Left ventricle myocardium inferior (tissue), 1 donor: ENCODE measurements at regions not wholly inside any gene's neighbourhood (a gene's known extent, or its start where the extent isn't known, plus 50 kb on each side); places are given as distances from the start of the nearest gene placed in this dataset.
"Not testable (repeated sequence)": the region's sequence is repeated elsewhere in the genome, so short reads cannot be mapped to it uniquely, and the experiment has no call there.

Experiments used
- DNase-seq: peaks from one replicate; pipeline ENCODE4 v3.0.0-alpha.2; 2020
- H3K27ac ChIP-seq: fragments of 200-600 bp; replicated peaks from 2 replicates; pipeline ENCODE4 v1.8.0; 2021
- H3K27me3 ChIP-seq: fragments of 200-600 bp; 2 replicates; pipeline ENCODE4 v1.8.0; 2021; ENCODE audit warnings: low read depth
- H3K36me3 ChIP-seq: fragments of 200-600 bp; 2 replicates; pipeline ENCODE4 v1.8.0; 2021
- H3K4me1 ChIP-seq: fragments of 200-600 bp; 2 replicates; pipeline ENCODE4 v1.8.0; 2021
- H3K4me3 ChIP-seq: fragments of 200-600 bp; 2 replicates; pipeline ENCODE4 v1.8.0; 2021; ENCODE audit warnings: mild to moderate bottlenecking, moderate library complexity
- H3K9me3 ChIP-seq: fragments of 200-600 bp; replicated peaks from 2 replicates; pipeline ENCODE4 v1.8.0; 2021
- CTCF ChIP-seq: fragments of 200-600 bp; IDR thresholded peaks from 2 replicates; pipeline ENCODE4 v1.8.0; 2021; ENCODE audit warnings: antibody characterized with exemption, mild to moderate bottlenecking, borderline replicate concordance
- intact Hi-C: fragments of 100-400 bp; cut with micrococcal nuclease; formaldehyde crosslinking; loops from one replicate; pipeline ENCODE4 v1.11.0; 2022
- donor health status: DM: no; HTN: yes; CAD: no; lungs with severe emphysema.

- no peaks in the 10 kb centered on the region for H3K27me3 ChIP-seq
- H3K36me3 ChIP-seq = no peaks in the 10 kb centered on the region
- H3K4me1 ChIP-seq = no peaks in the 10 kb centered on the region
- no peak for TF ChIP-seq CTCF
- no peak overlapping the region for H3K4me3 ChIP-seq
- no peaks in the 10 kb centered on the region for H3K9me3 ChIP-seq
- no peak overlapping the region for H3K27ac ChIP-seq
- intact Hi-C loops = no loop called here
- no peak for DNase-seq
Measured at GRCh38 chr11:39628311-39628710, 1831.1 kb downstream of the LRRC4C start.

- H3K27me3 ChIP-seq, H3K36me3 ChIP-seq, H3K4me1 ChIP-seq, intact Hi-C loops, DNase-seq, H3K4me3 ChIP-seq, H3K27ac ChIP-seq: not testable (repeated sequence)
- H3K9me3 ChIP-seq = peaks cover 26% of the 10 kb centered on the region
Measured at GRCh38 chr11:39620309-39620708, 1839.1 kb downstream of the LRRC4C start.

- Histone ChIP-seq H3K27ac (no peak overlapping the region), H3K36me3 (no peaks in the 10 kb centered on the region), H3K4me1 (no peaks in the 10 kb centered on the region), H3K4me3 (no peak overlapping the region), H3K9me3 (peaks cover 45% of the 10 kb centered on the region), H3K27me3 (no peaks in the 10 kb centered on the region)
- TF ChIP-seq CTCF = no peak
- no peak for DNase-seq
- intact Hi-C loops = no loop called here
Measured at GRCh38 chr11:39617971-39618370, 1841.5 kb downstream of the LRRC4C start.

- TF ChIP-seq CTCF = no peak
- H3K27me3 ChIP-seq = no peaks in the 10 kb centered on the region
- peaks cover 5% of the 10 kb centered on the region for H3K9me3 ChIP-seq
- H3K4me1 ChIP-seq = no peaks in the 10 kb centered on the region
- no peak overlapping the region for H3K4me3 ChIP-seq
- no peak overlapping the region for H3K27ac ChIP-seq
- intact Hi-C loops = no loop called here
- DNase-seq = no peak
- H3K36me3 ChIP-seq = no peaks in the 10 kb centered on the region
Measured at GRCh38 chr11:39589391-39589790, 1870.1 kb downstream of the LRRC4C start.

GRCh38 chr11:39586036-39586435 lies 1873.4 kb downstream of the LRRC4C start:
- no peak for DNase-seq
- Histone ChIP-seq H3K36me3 (no peaks in the 10 kb centered on the region), H3K9me3 (peaks cover 11% of the 10 kb centered on the region), H3K27ac (no peak overlapping the region), H3K4me3 (no peak overlapping the region), H3K4me1 (no peaks in the 10 kb centered on the region), H3K27me3 (no peaks in the 10 kb centered on the region)
- TF ChIP-seq CTCF = no peak
- intact Hi-C loops = no loop called here

- DNase-seq = no peak
- Histone ChIP-seq H3K4me3 (no peak overlapping the region), H3K9me3 (peaks cover 11% of the 10 kb centered on the region), H3K36me3 (no peaks in the 10 kb centered on the region), H3K4me1 (no peaks in the 10 kb centered on the region), H3K27ac (no peak overlapping the region), H3K27me3 (no peaks in the 10 kb centered on the region)
- intact Hi-C loops = no loop called here
- TF ChIP-seq CTCF = no peak
Measured at GRCh38 chr11:39571081-39571480, 1888.4 kb downstream of the LRRC4C start.
